Endodermal cell (in vitro differentiated cells): ENCODE measurements at regions not wholly inside any gene's neighbourhood (a gene's known extent, or its start where the extent isn't known, plus 50 kb on each side); places are given as distances from the start of the nearest gene placed in this dataset.

Experiments used
- DNase-seq: peaks from one replicate; pipeline ENCODE4 v3.0.0-alpha.2; 2017
- H3K27ac ChIP-seq: 2 replicates; pipeline ENCODE4 v1.5.1; 2013; ENCODE audit warnings: mild to moderate bottlenecking, low read depth, low read length, moderate library complexity
- H3K27me3 ChIP-seq: 2 replicates; pipeline ENCODE4 v1.6.1; 2013; ENCODE audit warnings: mild to moderate bottlenecking, low read length, moderate library complexity; ENCODE audit not compliant: insufficient read depth, control insufficient read depth, poor library complexity, severe bottlenecking
- H3K36me3 ChIP-seq: 2 replicates; pipeline ENCODE4 v1.7.0; 2013; ENCODE audit warnings: mild to moderate bottlenecking, low read length, moderate library complexity; ENCODE audit not compliant: control insufficient read depth, insufficient read depth
- H3K4me1 ChIP-seq: one replicate; pipeline ENCODE4 v1.7.0; 2013; ENCODE audit warnings: low read length; ENCODE audit not compliant: control insufficient read depth, insufficient read depth
- H3K4me3 ChIP-seq: 2 replicates; pipeline ENCODE4 v1.5.1; 2013; ENCODE audit warnings: mild to moderate bottlenecking, low read length, moderate library complexity
- H3K9ac ChIP-seq: 2 replicates; pipeline ENCODE4 v1.6.1; 2013; ENCODE audit warnings: mild to moderate bottlenecking, low read length, moderate library complexity; ENCODE audit not compliant: poor library complexity, severe bottlenecking; ENCODE audit errors: extremely low read depth
- H3K9me3 ChIP-seq: 2 replicates; pipeline ENCODE4 v1.6.1; 2013; ENCODE audit warnings: mild to moderate bottlenecking, low read length, moderate library complexity; ENCODE audit not compliant: control insufficient read depth
- H3K27ac Mint-ChIP-seq: 2 replicates; pipeline ENCODE4 v1.8.0; 2020; ENCODE audit warnings: mixed read lengths
- H3K27me3 Mint-ChIP-seq: 2 replicates; pipeline ENCODE4 v1.8.0; 2021; ENCODE audit warnings: mild to moderate bottlenecking, mixed read lengths; ENCODE audit not compliant: insufficient read depth
- H3K36me3 Mint-ChIP-seq: 2 replicates; pipeline ENCODE4 v1.8.0; 2020; ENCODE audit warnings: low read depth, mixed read lengths
- H3K4me1 Mint-ChIP-seq: 2 replicates; pipeline ENCODE4 v1.8.0; 2020; ENCODE audit warnings: mixed read lengths
- H3K4me3 Mint-ChIP-seq: 2 replicates; pipeline ENCODE4 v1.8.0; 2020; ENCODE audit warnings: mild to moderate bottlenecking, moderate library complexity, mixed read lengths
- H3K9me3 Mint-ChIP-seq: 2 replicates; pipeline ENCODE4 v1.8.0; 2020; ENCODE audit warnings: mild to moderate bottlenecking, mixed read lengths
- WGBS, 2 experiments: methylation state at CpG; one replicate each; pipeline versions ENCODE4 v1.1.5 to v1.1.7; 2013; ENCODE audit warnings: missing lambda C conversion rate in 2 of 2, mixed read lengths in 1 of 2; ENCODE audit not compliant: insufficient coverage in 1 of 2, insufficient read length in 1 of 2; 5-methylcytosine and 5-hydroxymethylcytosine counted together
- TF ChIP-seq, protein P1 (sequence below): fragments of 200-600 bp; sonication (generic); conservative IDR thresholded peaks from 2 replicates; pipeline ENCODE4 v1.5.0; 2021; ENCODE audit warnings: antibody characterized with exemption, mild to moderate bottlenecking

DNA sequence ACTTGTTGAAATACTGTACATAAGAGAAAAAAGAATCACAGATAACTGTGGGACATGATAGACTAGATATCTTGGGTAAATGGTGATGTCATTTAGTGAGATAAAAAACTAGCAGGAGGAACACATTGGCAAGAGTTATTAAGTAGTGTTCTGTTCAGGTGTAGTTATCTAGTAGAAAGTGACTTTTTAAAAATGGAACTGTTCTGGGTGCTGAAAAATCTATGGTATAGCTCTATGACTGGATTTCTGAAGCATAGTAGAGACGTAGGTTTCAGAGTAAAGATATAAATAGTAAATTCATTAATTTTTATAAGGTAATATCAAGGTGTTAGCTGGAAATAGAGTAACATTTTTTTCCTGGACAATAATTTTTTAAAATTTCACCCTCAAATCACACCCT is 225.1 kb upstream of the UGT8 start:
- DNase-seq = no peak
- TF ChIP-seq, protein P1, sequence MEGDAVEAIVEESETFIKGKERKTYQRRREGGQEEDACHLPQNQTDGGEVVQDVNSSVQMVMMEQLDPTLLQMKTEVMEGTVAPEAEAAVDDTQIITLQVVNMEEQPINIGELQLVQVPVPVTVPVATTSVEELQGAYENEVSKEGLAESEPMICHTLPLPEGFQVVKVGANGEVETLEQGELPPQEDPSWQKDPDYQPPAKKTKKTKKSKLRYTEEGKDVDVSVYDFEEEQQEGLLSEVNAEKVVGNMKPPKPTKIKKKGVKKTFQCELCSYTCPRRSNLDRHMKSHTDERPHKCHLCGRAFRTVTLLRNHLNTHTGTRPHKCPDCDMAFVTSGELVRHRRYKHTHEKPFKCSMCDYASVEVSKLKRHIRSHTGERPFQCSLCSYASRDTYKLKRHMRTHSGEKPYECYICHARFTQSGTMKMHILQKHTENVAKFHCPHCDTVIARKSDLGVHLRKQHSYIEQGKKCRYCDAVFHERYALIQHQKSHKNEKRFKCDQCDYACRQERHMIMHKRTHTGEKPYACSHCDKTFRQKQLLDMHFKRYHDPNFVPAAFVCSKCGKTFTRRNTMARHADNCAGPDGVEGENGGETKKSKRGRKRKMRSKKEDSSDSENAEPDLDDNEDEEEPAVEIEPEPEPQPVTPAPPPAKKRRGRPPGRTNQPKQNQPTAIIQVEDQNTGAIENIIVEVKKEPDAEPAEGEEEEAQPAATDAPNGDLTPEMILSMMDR = no peak

DNA sequence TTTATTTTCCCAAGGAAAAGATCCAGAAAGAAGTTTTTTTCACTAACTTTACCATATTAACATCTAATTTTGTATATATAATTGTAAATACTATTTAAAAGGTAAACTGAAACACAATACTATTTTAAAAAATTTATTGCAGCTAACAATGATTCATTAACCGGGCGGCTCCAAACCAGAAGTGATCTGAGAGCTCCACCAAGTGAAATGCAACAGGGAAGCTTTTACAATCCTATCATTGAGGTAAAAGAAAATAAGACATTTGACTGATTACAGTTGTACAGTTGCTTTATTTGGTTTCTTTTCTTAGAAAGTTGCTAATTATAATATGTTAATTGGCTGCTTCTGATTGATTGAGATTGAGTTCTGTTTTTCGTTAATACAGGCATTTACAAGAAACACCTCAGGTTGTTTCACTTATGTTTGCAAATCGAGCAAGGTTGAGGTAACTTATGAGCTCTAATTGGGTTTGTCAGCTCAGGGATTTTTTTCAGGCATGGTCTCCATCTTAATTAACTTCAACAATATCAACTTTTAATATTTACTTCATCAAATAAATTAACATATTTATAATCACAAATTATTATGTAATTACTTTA is 220.2 kb upstream of the UGT8 start:
- DNase-seq = no peak
- H3K9me3 Mint-ChIP-seq = no peaks in the 10 kb centered on the region
- peaks cover 2% of the 10 kb centered on the region for H3K4me1 Mint-ChIP-seq
- WGBS, 2 experiments = 75% methylated on average over 4 of the region's 4 CpGs; no CpG with 5 or more reads in 1 of the 2 experiments
- no peaks in the 10 kb centered on the region for H3K27me3 Mint-ChIP-seq
- H3K9ac ChIP-seq = no peak overlapping the region
- H3K4me1 ChIP-seq = no peaks in the 10 kb centered on the region
- no peaks in the 10 kb centered on the region for H3K36me3 ChIP-seq
- H3K4me3 ChIP-seq = no peak overlapping the region
- H3K9me3 ChIP-seq = no peaks in the 10 kb centered on the region
- TF ChIP-seq, protein P1 = peak; percentile 61
- H3K36me3 Mint-ChIP-seq = no peaks in the 10 kb centered on the region
- H3K27ac Mint-ChIP-seq = no peak overlapping the region
- H3K4me3 Mint-ChIP-seq = no peak overlapping the region
- no peak overlapping the region for H3K27ac ChIP-seq
- H3K27me3 ChIP-seq = no peaks in the 10 kb centered on the region

More for the DNA sequence above, 225.1 kb upstream of the UGT8 start:
- Mint-ChIP-seq H3K27me3 (no peaks in the 10 kb centered on the region), H3K4me1 (peaks cover 2% of the 10 kb centered on the region), H3K27ac (no peak overlapping the region), H3K4me3 (no peak overlapping the region), H3K36me3 (no peaks in the 10 kb centered on the region), H3K9me3 (no peaks in the 10 kb centered on the region)
- no peak overlapping the region for H3K27ac ChIP-seq
- H3K4me1 ChIP-seq = no peaks in the 10 kb centered on the region
- no peaks in the 10 kb centered on the region for H3K36me3 ChIP-seq
- WGBS, 2 experiments = 80% methylated on average over 1 of the region's 1 CpG; no CpG with 5 or more reads in 1 of the 2 experiments
- no peaks in the 10 kb centered on the region for H3K9me3 ChIP-seq
- no peak overlapping the region for H3K4me3 ChIP-seq
- H3K27me3 ChIP-seq = no peaks in the 10 kb centered on the region
- no peak overlapping the region for H3K9ac ChIP-seq

DNA sequence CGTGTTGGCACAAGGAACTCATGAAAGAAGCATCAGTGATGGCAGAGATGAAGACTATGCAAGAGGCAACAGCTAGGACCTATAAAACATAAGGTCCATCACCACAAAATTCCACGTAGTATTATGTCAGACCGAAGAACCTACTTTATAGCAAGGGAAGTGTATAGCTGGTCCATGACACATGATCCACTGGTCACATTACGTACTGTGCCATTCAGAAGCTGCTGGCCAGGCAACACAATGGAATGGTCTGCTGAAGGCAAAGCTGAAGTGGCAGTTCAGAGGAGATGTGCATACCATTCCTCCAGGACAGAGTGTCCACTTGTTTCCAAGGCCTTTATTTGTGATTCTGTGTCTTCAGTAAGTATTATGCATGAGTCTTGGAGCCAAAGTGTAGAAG is 215.5 kb upstream of the UGT8 start:
- Mint-ChIP-seq H3K9me3 (no peaks in the 10 kb centered on the region), H3K4me1 (peaks cover 5% of the 10 kb centered on the region), H3K36me3 (no peaks in the 10 kb centered on the region), H3K27ac (no peak overlapping the region), H3K4me3 (no peak overlapping the region), H3K27me3 (no peaks in the 10 kb centered on the region)
- Histone ChIP-seq H3K27me3 (no peaks in the 10 kb centered on the region), H3K9ac (no peak overlapping the region), H3K36me3 (no peaks in the 10 kb centered on the region), H3K9me3 (no peaks in the 10 kb centered on the region), H3K4me1 (peaks cover 3% of the 10 kb centered on the region), H3K4me3 (no peak overlapping the region), H3K27ac (no peak overlapping the region)
- DNase-seq = no peak
- WGBS, 2 experiments = 88 to 90% methylated on average over 4 of the region's 4 CpGs
- TF ChIP-seq, protein P1 = no peak
